Psoas muscle (tissue), 7 donors: ENCODE measurements at regions not wholly inside any gene's neighbourhood (a gene's known extent, or its start where the extent isn't known, plus 50 kb on each side); places are given as distances from the start of the nearest gene placed in this dataset.

Experiments used
- ATAC-seq, 4 donors: fragments of 200-7000 bp; cut with Tn5 transposase; one replicate each; pipeline ENCODE4 v1.9.1; 2020; ENCODE audit warnings: moderate library complexity in 3 of 4, mild to moderate bottlenecking in 2 of 4
- DNase-seq, 2 donors: peaks; one replicate each; pipeline ENCODE4 v3.0.0-alpha.2; 2020
- H3K27ac ChIP-seq: fragments of 200-600 bp; one replicate; pipeline ENCODE4 v1.8.0; 2022
- H3K27me3 ChIP-seq, 3 donors: fragments of 200-600 bp in 1 of 3; one replicate each; pipeline versions ENCODE4 v1.6.1 to v1.8.0; 2013 to 2022; ENCODE audit warnings: low read length in 2 of 3, mild to moderate bottlenecking in 2 of 3, moderate library complexity in 1 of 3; ENCODE audit not compliant: insufficient read depth in 3 of 3
- H3K36me3 ChIP-seq, 2 donors: fragments of 200-600 bp in 1 of 2; one replicate each; pipeline versions ENCODE4 v1.6.1 to v1.8.0; 2013 to 2022; ENCODE audit warnings: low read depth in 1 of 2, mild to moderate bottlenecking in 1 of 2, moderate library complexity in 1 of 2; ENCODE audit not compliant: insufficient read depth in 1 of 2
- H3K4me1 ChIP-seq: fragments of 200-600 bp; one replicate; pipeline ENCODE4 v1.8.0; 2022
- H3K4me3 ChIP-seq: fragments of 200-600 bp; one replicate; pipeline ENCODE4 v1.8.0; 2022; ENCODE audit warnings: mild to moderate bottlenecking
- H3K9me3 ChIP-seq: fragments of 200-600 bp; one replicate; pipeline ENCODE4 v1.8.0; 2022
- CTCF ChIP-seq: fragments of 200-600 bp; IDR thresholded peaks from one replicate; pipeline ENCODE4 v1.8.0; 2022; ENCODE audit warnings: antibody characterized with exemption
- WGBS, 3 donors: extraction: QIAGEN DNeasy Blood & Tissue Kit; methylation state at CpG; one replicate each; pipeline versions ENCODE4 v1.1.6 to v1.1.7; 2013; 5-methylcytosine and 5-hydroxymethylcytosine counted together
- intact Hi-C, 2 donors: fragments of 100-400 bp; cut with DNase I; formaldehyde crosslinking; loops; one replicate each; pipeline versions ENCODE4 v1.11.0 to v1.14.2; 2022
- donor health status: healthy with polysubstance abuse.
- donor health status: DM: no; HTN: no; CAD: no; lungs with moderate emphysema.
- donor health status: Bipolar disorder and iron deficiency.
- donor health status: healthy.
- donor health status: DM: yes; HTN: yes; CAD: no.
- donor health status: DM: no; HTN: no; CAD: no.
- donor health status: DM: yes; HTN: yes; CAD: no.

GRCh38 chr14:21846227-21846885 lies 172.7 kb upstream of the OR4E1 start:
- 30 to 32% (median 32%) methylated on average over 13 of the region's 13 CpGs for WGBS, 3 donors
- DNase-seq = peak in 1 of 2 donors; percentile 17
- intact Hi-C loops = no loop called here
- H3K4me3 ChIP-seq = no peak overlapping the region
- peak; percentile 11 for TF ChIP-seq CTCF
- no peaks in the 10 kb centered on the region for H3K36me3 ChIP-seq
- ATAC-seq = no peak
- H3K4me1 ChIP-seq = no peaks in the 10 kb centered on the region
- H3K27me3 ChIP-seq = no peaks in the 10 kb centered on the region
- no peak overlapping the region for H3K27ac ChIP-seq
- H3K9me3 ChIP-seq = no peaks in the 10 kb centered on the region

DNA sequence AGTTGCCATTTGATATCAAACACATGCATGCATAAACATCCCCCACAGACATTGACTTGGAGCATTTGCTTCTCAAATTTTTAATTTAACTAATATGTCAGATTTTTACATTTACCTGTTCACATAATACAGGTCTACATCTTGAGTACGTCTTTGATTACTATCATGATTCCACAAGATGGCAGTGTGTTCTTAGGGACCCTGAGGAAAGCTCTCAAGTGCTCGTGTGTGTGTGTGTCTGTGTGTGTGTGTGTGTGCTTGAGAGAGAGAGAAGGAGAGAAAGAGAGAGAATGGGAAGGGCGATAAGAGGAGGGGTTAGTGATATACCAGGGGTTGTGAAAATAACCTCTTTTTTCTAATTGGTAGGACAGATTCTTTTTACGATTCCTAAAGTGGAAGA lies 167.1 kb upstream of the OR4E1 start:
- Histone ChIP-seq H3K27me3 (peaks cover 0 to 2% (median 0%) of the 10 kb centered on the region in 3 donors), H3K27ac (no peak overlapping the region), H3K4me1 (no peaks in the 10 kb centered on the region), H3K4me3 (no peak overlapping the region), H3K36me3 (no peaks in the 10 kb centered on the region), H3K9me3 (no peaks in the 10 kb centered on the region)
- ATAC-seq (no peak), DNase-seq (no peak)
- 18 to 35% (median 33%) methylated on average over 4 of the region's 4 CpGs for WGBS, 3 donors
- intact Hi-C loops = no loop called here
- TF ChIP-seq CTCF = no peak

DNA sequence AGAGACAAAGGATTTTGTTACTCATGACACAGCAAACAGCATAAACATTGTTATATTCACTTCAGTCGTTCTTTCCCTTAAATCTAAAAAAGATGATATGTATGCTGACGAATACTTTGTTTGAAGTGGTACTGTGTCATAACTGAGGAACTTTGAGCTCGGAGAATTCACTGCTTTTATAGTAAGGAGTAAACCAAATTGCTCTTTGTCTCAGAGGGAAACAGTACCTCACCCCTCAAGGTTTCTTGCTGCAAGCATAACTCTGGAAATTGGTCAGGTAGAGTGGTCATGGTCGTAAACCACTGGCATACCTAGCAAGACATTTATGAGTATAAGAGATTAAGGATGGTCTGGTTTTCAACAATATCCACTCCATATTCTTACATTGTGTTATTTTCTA lies 160.2 kb upstream of the OR4E1 start:
- Histone ChIP-seq H3K4me1 (no peaks in the 10 kb centered on the region), H3K27me3 (no peaks in the 10 kb centered on the region), H3K9me3 (no peaks in the 10 kb centered on the region), H3K36me3 (no peaks in the 10 kb centered on the region), H3K4me3 (no peak overlapping the region), H3K27ac (no peak overlapping the region)
- WGBS, 3 donors = 69 to 78% (median 69%) methylated on average over 4 of the region's 4 CpGs
- no peak for DNase-seq
- intact Hi-C loops = no loop called here
- no peak for ATAC-seq
- TF ChIP-seq CTCF = no peak

- Histone ChIP-seq H3K27ac (no peak overlapping the region), H3K4me3 (no peak overlapping the region), H3K9me3 (no peaks in the 10 kb centered on the region), H3K4me1 (no peaks in the 10 kb centered on the region), H3K27me3 (no peaks in the 10 kb centered on the region), H3K36me3 (no peaks in the 10 kb centered on the region)
- intact Hi-C loops = no loop called here
- 74% methylated on average over 7 of the region's 7 CpGs for WGBS, 3 donors
- no peak for TF ChIP-seq CTCF
- ATAC-seq (no peak), DNase-seq (no peak)
These were observed 152.2 kb upstream of the OR4E1 start for GRCh38 chr14:21825845-21826244.

- Histone ChIP-seq H3K27me3 (no peaks in the 10 kb centered on the region), H3K4me3 (no peak overlapping the region), H3K9me3 (no peaks in the 10 kb centered on the region), H3K36me3 (no peaks in the 10 kb centered on the region), H3K4me1 (no peaks in the 10 kb centered on the region), H3K27ac (no peak overlapping the region)
- TF ChIP-seq CTCF = no peak
- WGBS, 3 donors = 7 to 14% (median 10%) methylated on average over 4 of the region's 4 CpGs
- ATAC-seq (no peak), DNase-seq (no peak)
- intact Hi-C loops = no loop called here
These were observed 151.6 kb upstream of the OR4E1 start for GRCh38 chr14:21825149-21825743.
